ENCODE measurements at regions not wholly inside any gene's neighbourhood (a gene's known extent, or its start where the extent isn't known, plus 50 kb on each side); places are given as distances from the start of the nearest gene placed in this dataset.
"Not testable (repeated sequence)": the region's sequence is repeated elsewhere in the genome, so short reads cannot be mapped to it uniquely, and the experiment has no call there.

GRCh38 chr6:121595646-121596045 lies 160.2 kb downstream of the GJA1 start:
- no peak for DNase-seq (ENCODE audit: low read depth in 2 of 2)

- no peak for DNase-seq (ENCODE audit: low read depth in 2 of 2)
These were observed 161.0 kb downstream of the GJA1 start for GRCh38 chr6:121596441-121596840.

- DNase-seq (ENCODE audit: low read depth in 2 of 2), result peak in 1 of 2 experiments; percentile 17
These were observed 162.2 kb downstream of the GJA1 start for GRCh38 chr6:121597654-121598053.

GRCh38 chr6:121599331-121599730 lies 163.9 kb downstream of the GJA1 start:
- not testable (repeated sequence) for DNase-seq (ENCODE audit: low read depth in 2 of 2)

- no peak for DNase-seq (ENCODE audit: low read depth in 2 of 2)
These were observed 165.1 kb downstream of the GJA1 start for GRCh38 chr6:121600389-121601168.

- no peak for DNase-seq (ENCODE audit: low read depth in 2 of 2)
These were observed 168.0 kb downstream of the GJA1 start for GRCh38 chr6:121603486-121603885.

GRCh38 chr6:121607721-121608120 lies 172.3 kb downstream of the GJA1 start:
- no peak for DNase-seq (ENCODE audit: low read depth in 2 of 2)

- DNase-seq (ENCODE audit: low read depth in 2 of 2), result no peak
These were observed 172.8 kb downstream of the GJA1 start for GRCh38 chr6:121608270-121608669.

GRCh38 chr6:121609281-121609680 lies 173.8 kb downstream of the GJA1 start:
- DNase-seq (ENCODE audit: low read depth in 2 of 2), result no peak

GRCh38 chr6:121612927-121613326 lies 177.5 kb downstream of the GJA1 start:
- DNase-seq (ENCODE audit: low read depth in 2 of 2), result no peak

GRCh38 chr6:121614115-121614514 lies 178.7 kb downstream of the GJA1 start:
- DNase-seq (ENCODE audit: low read depth in 2 of 2), result no peak

- DNase-seq (ENCODE audit: low read depth in 2 of 2), result no peak
These were observed 180.0 kb downstream of the GJA1 start for GRCh38 chr6:121615493-121615892.

GRCh38 chr6:121616406-121616805 lies 181.0 kb downstream of the GJA1 start:
- DNase-seq (ENCODE audit: low read depth in 2 of 2), result no peak

GRCh38 chr6:121617388-121617787 lies 181.9 kb downstream of the GJA1 start:
- no peak for DNase-seq (ENCODE audit: low read depth in 2 of 2)

- DNase-seq (ENCODE audit: low read depth in 2 of 2), result no peak
These were observed 183.6 kb downstream of the GJA1 start for GRCh38 chr6:121619013-121619412.

- DNase-seq (ENCODE audit: low read depth in 2 of 2), result no peak
These were observed 184.7 kb downstream of the GJA1 start for GRCh38 chr6:121619987-121620740.

GRCh38 chr6:121627761-121628160 lies 192.3 kb downstream of the GJA1 start:
- no peak for DNase-seq (ENCODE audit: low read depth in 2 of 2)

GRCh38 chr6:121630716-121631115 lies 195.3 kb downstream of the GJA1 start:
- DNase-seq (ENCODE audit: low read depth in 2 of 2), result no peak

- not testable (repeated sequence) for DNase-seq (ENCODE audit: low read depth in 2 of 2)
These were observed 196.3 kb downstream of the GJA1 start for GRCh38 chr6:121631752-121632151.

- DNase-seq (ENCODE audit: low read depth in 2 of 2), result no peak
These were observed 197.9 kb downstream of the GJA1 start for GRCh38 chr6:121633309-121633708.

- not testable (repeated sequence) for DNase-seq (ENCODE audit: low read depth in 2 of 2)
These were observed 199.1 kb downstream of the GJA1 start for GRCh38 chr6:121634586-121634985.

- DNase-seq (ENCODE audit: low read depth in 2 of 2), result no peak
These were observed 199.9 kb downstream of the GJA1 start for GRCh38 chr6:121635355-121635754.

GRCh38 chr6:121636217-121636616 lies 200.8 kb downstream of the GJA1 start:
- not testable (repeated sequence) for DNase-seq (ENCODE audit: low read depth in 2 of 2)

All from fibroblast of skin of left biceps (primary cell).